Right atrium auricular region (tissue), 2 donors: ENCODE measurements at regions not wholly inside any gene's neighbourhood (a gene's known extent, or its start where the extent isn't known, plus 50 kb on each side); places are given as distances from the start of the nearest gene placed in this dataset.
A peak's percentile ranks its signal among the peaks of the same experiment; 100 is the strongest.

Experiments
- DNase-seq: peaks from one replicate; pipeline ENCODE4 v3.0.0-alpha.2; 2019; ENCODE audit warnings: low spot score
- H3K27ac ChIP-seq, 2 donors: fragments of 200-600 bp; sonication (generic); 1 replicate in 1 of 2; 2 replicates in 1 of 2; pipeline ENCODE4 v1.5.1; 2016 to 2019
- H3K27me3 ChIP-seq, 2 donors: fragments of 200-600 bp; sonication (generic); one replicate each; pipeline versions ENCODE4 v1.5.1 to v1.6.0; 2017 to 2019
- H3K36me3 ChIP-seq: fragments of 200-600 bp; sonication (generic); one replicate; pipeline ENCODE4 v1.5.1; 2016
- H3K4me1 ChIP-seq, 2 donors: fragments of 200-600 bp; sonication (generic); one replicate each; pipeline versions ENCODE4 v1.5.1 to v1.6.0; 2017 to 2019
- H3K4me3 ChIP-seq, 2 donors: fragments of 200-600 bp; sonication (generic); 1 replicate in 1 of 2; 2 replicates in 1 of 2; pipeline ENCODE4 v1.5.1; 2017 to 2019; ENCODE audit warnings: mild to moderate bottlenecking in 1 of 2, moderate library complexity in 1 of 2
- H3K9me3 ChIP-seq, 2 donors: fragments of 200-600 bp; sonication (generic); one replicate each; pipeline ENCODE4 v1.5.1; 2019
- TF ChIP-seq, protein P1 (sequence below), 2 donors: fragments of 200-600 bp; sonication (generic); IDR thresholded peaks; one replicate each; pipeline ENCODE4 v1.5.1; 2019; ENCODE audit warnings: antibody characterized with exemption in 2 of 2

DNA sequence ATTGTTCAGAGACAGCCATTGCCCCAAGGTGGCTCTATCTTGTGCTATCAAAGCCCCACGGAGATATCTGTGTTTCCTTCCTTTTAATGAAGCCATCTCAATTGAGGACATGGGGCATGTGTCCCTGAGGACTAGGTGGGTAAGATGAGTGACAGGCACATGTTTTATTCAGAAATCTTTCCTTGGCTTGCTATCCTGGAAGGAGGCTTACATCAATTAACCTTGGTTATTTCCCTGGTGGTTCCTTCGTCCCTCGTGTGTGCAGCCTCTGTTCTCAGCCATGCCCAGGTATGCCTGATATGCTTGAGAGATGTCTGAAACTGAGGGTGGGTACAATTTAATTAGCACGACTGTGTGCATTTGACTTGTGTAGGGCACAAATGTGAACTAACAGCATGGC, 102.2 kb upstream of the TUT7 start:
- Histone ChIP-seq H3K9me3 (no peaks in the 10 kb centered on the region), H3K27ac (no peak overlapping the region), H3K4me3 (no peak overlapping the region), H3K27me3 (no peaks in the 10 kb centered on the region), H3K4me1 (no peaks in the 10 kb centered on the region), H3K36me3 (no peaks in the 10 kb centered on the region)
- TF ChIP-seq, protein P1, sequence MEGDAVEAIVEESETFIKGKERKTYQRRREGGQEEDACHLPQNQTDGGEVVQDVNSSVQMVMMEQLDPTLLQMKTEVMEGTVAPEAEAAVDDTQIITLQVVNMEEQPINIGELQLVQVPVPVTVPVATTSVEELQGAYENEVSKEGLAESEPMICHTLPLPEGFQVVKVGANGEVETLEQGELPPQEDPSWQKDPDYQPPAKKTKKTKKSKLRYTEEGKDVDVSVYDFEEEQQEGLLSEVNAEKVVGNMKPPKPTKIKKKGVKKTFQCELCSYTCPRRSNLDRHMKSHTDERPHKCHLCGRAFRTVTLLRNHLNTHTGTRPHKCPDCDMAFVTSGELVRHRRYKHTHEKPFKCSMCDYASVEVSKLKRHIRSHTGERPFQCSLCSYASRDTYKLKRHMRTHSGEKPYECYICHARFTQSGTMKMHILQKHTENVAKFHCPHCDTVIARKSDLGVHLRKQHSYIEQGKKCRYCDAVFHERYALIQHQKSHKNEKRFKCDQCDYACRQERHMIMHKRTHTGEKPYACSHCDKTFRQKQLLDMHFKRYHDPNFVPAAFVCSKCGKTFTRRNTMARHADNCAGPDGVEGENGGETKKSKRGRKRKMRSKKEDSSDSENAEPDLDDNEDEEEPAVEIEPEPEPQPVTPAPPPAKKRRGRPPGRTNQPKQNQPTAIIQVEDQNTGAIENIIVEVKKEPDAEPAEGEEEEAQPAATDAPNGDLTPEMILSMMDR (IDR thresholded peaks at IDR 0.05) = no peak
- DNase-seq = no peak

DNA sequence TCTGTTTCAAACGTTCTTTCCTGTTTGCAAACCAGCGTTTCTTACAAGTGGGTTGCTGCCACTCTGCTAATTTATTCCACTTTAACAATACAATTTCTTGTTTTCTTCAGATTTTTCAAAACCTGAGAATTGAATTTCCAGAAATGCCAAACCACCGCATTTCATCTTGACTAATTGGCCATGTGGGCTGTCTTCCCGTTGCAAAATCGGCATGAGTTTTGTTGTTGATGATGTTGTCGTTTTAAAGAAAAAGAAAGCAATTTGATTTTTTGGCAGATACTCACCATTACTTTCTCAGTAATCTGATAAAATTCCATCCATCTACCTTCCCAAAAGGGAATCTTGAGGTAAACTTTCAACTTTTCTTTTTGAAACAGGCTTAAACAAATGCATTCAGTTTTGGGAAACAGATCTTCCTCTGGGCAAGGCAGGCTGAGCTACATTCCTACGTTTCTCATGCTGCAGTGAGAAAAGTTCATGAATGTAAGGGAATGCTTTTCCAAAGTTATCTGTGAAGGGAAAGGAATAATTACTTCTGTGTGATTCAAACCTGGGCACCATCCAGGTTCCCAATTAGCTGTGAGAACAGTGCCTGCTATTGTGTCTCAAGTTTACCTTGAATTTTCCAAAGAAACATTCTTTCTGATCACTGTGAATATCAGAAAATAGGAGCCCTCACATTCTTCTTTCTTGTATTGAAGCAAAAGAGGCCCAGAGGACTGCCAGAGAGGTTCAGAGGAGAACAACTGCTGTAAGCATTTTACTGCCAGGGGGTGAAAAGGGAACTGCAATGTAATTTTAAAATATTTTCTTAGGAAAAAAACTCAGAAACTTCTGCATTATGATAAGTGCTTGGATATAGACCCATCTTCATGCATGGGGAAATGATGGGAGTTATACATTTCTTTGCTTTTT, 100.7 kb upstream of the TUT7 start:
- H3K9me3 ChIP-seq = no peaks in the 10 kb centered on the region
- no peaks in the 10 kb centered on the region for H3K36me3 ChIP-seq
- H3K4me3 ChIP-seq = peak overlapping the region in 1 of 2 donors; percentile 2
- H3K4me1 ChIP-seq = no peaks in the 10 kb centered on the region
- no peak overlapping the region for H3K27ac ChIP-seq
- H3K27me3 ChIP-seq = no peaks in the 10 kb centered on the region
- DNase-seq = no peak
- TF ChIP-seq, protein P1 (IDR thresholded peaks at IDR 0.05) = no peak

DNA sequence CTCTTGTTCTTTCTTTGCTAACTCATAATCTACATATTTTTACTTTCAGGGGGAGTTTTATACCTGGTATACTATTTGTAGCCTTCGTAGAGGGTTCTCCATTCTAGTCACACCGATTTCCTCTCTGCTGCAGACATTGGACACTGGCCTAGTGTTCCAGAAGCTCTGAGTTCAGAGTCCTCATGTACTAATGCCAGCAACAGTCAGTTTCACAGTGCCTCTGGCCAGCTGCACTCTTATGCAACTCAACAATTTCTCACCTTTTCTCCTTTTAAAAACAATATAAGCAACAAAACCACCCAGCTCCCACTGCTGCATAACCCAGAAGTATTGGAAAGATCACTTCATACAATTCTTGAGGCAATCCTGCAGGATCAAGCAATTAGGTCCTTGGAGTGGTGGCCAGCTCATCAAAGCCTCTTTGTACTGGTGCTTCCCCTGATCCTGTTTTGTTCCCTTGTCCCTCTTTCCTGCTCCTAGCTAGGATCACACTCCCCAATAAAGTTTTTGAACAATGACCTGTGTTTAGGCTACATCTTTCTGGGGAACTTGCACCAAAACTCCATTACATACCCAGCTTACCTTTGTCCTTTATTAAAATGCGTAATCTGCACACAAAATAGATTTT, 98.1 kb upstream of the TUT7 start:
- no peaks in the 10 kb centered on the region for H3K4me1 ChIP-seq
- no peak overlapping the region for H3K27ac ChIP-seq
- no peaks in the 10 kb centered on the region for H3K36me3 ChIP-seq
- DNase-seq = no peak
- TF ChIP-seq, protein P1 (IDR thresholded peaks at IDR 0.05) = no peak
- no peaks in the 10 kb centered on the region for H3K27me3 ChIP-seq
- no peaks in the 10 kb centered on the region for H3K9me3 ChIP-seq
- no peak overlapping the region for H3K4me3 ChIP-seq

DNA sequence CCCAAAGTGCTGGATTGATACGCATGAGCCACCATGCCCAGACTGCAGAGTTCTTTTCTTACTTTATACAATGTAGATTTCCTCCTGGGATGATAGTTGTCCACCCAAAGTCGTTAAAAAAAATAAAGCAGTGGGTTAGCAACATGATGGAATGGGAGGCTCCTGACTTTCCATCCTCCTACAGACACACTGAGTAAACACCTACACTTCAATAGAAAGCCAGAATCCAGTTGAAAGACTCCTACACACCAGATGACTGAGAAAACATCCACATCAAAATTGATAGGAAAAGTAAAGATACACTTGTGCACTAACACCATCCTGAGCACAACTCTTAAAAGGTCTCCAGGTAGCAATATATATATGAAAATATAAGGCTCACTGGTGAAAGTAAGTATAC, 95.0 kb upstream of the TUT7 start:
- Histone ChIP-seq H3K27ac (no peak overlapping the region), H3K36me3 (no peaks in the 10 kb centered on the region), H3K27me3 (no peaks in the 10 kb centered on the region), H3K4me3 (no peak overlapping the region), H3K9me3 (no peaks in the 10 kb centered on the region), H3K4me1 (no peaks in the 10 kb centered on the region)
- DNase-seq = no peak
- TF ChIP-seq, protein P1 (IDR thresholded peaks at IDR 0.05) = no peak

DNA sequence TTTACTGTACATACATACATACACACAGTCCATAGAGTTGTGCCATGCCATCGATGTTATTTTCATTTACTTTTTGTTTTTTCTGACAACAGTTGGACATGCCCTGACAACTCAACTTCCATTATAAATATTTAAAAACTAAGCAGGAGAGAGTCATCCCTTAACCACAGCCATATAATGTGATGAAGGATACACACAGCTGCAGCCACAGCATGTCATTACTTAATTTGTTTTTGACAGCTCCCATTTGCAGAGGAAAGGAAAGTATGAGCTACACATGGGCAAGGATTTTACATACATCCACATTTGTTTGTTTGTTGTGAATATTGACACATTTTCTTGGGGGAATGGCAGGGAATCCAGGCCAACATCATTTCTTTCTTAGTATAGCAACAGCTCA, 91.5 kb upstream of the TUT7 start:
- no peak overlapping the region for H3K4me3 ChIP-seq
- no peak for DNase-seq
- H3K36me3 ChIP-seq = no peaks in the 10 kb centered on the region
- TF ChIP-seq, protein P1 (IDR thresholded peaks at IDR 0.05) = no peak
- no peaks in the 10 kb centered on the region for H3K27me3 ChIP-seq
- no peaks in the 10 kb centered on the region for H3K9me3 ChIP-seq
- no peaks in the 10 kb centered on the region for H3K4me1 ChIP-seq
- no peak overlapping the region for H3K27ac ChIP-seq
